ENCODE measurements at regions not wholly inside any gene's neighbourhood (a gene's known extent, or its start where the extent isn't known, plus 50 kb on each side); places are given as distances from the start of the nearest gene placed in this dataset.

DNA sequence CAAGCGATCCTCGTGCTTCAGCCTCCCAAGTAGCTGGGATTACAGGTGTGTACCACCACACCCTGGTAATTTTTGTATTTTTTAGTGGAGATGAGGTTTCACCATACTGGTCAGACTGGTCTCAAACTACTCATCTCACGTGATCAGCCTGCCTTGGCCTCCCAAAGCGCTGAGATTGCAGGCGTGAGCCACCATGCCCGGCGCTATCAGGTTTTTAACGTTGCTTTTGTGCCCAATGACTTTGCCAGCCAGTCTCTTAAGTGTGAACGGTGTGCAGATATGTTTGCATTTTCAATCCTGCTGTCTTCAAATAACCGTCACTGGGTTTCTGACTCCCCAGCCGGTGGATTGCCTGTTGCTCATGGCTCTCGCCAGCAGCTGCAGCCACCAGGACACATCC is 201.8 kb upstream of the PPP2R2D start:
- TF ChIP-seq POLR2AphosphoS5 (IDR thresholded peaks at IDR 0.05) (no peak), EP300 (IDR thresholded peaks at IDR 0.05) (no peak)
- TF ChIP-seq, protein P1, sequence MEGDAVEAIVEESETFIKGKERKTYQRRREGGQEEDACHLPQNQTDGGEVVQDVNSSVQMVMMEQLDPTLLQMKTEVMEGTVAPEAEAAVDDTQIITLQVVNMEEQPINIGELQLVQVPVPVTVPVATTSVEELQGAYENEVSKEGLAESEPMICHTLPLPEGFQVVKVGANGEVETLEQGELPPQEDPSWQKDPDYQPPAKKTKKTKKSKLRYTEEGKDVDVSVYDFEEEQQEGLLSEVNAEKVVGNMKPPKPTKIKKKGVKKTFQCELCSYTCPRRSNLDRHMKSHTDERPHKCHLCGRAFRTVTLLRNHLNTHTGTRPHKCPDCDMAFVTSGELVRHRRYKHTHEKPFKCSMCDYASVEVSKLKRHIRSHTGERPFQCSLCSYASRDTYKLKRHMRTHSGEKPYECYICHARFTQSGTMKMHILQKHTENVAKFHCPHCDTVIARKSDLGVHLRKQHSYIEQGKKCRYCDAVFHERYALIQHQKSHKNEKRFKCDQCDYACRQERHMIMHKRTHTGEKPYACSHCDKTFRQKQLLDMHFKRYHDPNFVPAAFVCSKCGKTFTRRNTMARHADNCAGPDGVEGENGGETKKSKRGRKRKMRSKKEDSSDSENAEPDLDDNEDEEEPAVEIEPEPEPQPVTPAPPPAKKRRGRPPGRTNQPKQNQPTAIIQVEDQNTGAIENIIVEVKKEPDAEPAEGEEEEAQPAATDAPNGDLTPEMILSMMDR (IDR thresholded peaks at IDR 0.05), result no peak

All from gastroesophageal sphincter (tissue), 3 donors.